Kidney glomerular epithelial cell (primary cell): ENCODE measurements at regions not wholly inside any gene's neighbourhood (a gene's known extent, or its start where the extent isn't known, plus 50 kb on each side); places are given as distances from the start of the nearest gene placed in this dataset.
"Not testable (repeated sequence)": the region's sequence is repeated elsewhere in the genome, so short reads cannot be mapped to it uniquely, and the experiment has no call there.

Experiments used
- DNase-seq: peaks from one replicate; lab custom pipeline; 2025; lab: John Stamatoyannopoulos, UW

DNA sequence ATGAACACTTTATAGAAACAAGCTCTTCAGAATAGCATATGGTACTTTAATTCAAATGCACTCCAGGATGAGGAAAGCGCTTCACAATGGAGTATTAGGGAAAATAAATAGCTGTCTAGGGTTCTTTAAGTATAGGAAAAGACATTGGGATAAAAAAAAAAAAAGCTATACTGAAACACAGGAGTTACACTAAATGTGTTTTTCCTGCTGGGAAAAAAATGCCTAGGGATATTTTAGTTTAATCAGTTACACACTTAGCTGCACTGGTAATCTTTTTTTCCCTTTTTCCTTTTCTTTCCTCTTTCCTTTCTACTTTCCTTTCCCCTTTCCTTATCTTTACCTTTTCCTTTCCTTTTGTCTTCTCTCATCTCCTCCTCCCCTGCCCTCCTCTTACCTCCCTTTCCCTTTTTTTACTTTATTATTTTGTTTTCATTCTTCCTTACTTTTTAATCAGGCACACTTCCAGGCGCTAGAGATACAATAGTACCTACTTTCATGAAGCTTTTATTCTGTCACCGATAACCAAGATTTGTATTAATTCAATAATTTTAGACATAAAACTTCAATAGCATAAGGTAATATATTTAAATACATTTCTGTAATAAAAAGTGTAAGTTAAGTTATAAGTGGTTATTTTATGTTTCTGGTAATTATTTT, 758.7 kb downstream of the CDH18 start:
- no peak for DNase-seq

DNA sequence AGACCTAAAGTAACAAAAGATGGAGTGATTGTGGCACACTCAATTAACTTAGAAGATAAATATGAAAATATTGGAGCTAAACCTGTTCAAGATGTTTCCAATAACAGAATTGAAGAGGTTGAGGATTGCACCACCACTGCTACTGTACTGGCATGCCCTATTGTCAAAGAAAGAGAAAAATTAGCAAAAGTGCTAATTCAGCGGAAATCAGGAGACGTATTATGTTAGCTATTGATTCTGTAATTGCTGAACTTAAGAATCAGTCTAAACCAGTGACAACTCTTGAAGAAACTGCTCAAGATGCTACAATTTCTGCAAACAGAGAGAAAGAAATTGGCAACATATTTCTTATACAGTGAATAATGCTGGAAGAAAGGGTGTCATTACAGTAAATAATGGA, 754.4 kb downstream of the CDH18 start:
- DNase-seq = no peak

DNA sequence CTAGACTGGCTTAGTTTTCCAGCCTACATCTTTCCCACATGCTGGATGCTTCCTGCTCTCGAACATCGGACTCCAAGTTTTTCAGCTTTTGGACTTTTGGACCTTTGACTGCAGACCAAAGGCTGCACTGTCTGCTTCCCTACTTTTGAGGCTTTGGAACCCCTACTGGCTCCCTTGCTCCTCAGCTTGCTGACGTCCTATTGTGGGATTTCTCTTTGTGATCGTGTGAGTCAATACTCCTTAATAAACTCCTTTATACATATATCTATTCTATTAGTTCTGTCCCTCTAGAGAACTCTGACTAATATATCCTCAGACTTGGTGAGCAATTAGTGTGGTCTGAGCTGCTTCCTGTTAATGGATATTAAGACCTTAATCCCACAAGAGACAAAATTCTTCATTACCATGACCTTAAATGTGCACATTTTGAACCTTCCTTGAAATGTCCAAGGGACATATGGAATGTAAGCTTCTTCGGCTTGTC, 752.9 kb downstream of the CDH18 start:
- DNase-seq = no peak

GRCh38 chr5:19240170-19240569, 747.8 kb downstream of the CDH18 start:
- DNase-seq = no peak

- DNase-seq = no peak
These were observed 746.3 kb downstream of the CDH18 start for GRCh38 chr5:19241690-19242089.

DNA sequence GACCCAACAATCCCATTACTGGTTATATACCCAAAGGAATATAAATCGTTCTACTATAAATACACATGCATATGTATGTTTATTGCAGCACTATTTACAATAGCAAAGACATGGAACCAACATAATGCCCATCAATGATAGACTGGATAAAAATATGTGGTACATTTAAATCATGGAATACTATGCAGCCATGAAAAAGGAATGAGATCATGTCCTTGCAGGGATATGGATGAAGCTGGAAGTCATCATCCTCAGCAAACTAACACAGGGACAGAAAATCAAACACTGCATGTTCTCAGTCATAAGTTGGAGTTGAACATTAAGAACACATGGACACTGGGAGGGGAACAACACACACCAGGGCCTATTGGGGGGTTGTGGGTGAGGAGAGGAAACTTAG, 741.8 kb downstream of the CDH18 start:
- DNase-seq = not testable (repeated sequence)

GRCh38 chr5:19247302-19247701, 740.7 kb downstream of the CDH18 start:
- no peak for DNase-seq

- no peak for DNase-seq
These were observed 732.0 kb downstream of the CDH18 start for GRCh38 chr5:19256036-19256435.

DNA sequence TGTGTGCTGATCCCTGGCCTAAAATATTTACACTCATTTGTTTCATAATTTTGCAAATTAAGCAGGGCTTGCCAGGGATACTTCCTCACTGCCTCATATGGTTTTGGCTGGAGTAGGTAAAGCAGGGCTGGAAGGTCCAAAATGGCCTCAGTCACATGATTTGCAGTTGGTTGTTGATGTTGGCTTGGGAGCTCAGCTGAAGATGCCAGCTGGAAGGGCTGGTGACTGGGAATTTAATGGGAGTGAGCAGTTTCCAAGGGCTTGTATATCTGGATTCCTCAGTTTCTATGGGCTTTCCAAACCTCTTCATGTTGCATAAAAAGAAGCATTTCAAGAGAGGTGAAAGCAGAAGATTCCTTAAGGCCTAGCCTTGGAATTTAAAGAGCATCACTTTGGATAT, 729.3 kb downstream of the CDH18 start:
- no peak for DNase-seq

- no peak for DNase-seq
These were observed 726.1 kb downstream of the CDH18 start for GRCh38 chr5:19261879-19262278.

DNA sequence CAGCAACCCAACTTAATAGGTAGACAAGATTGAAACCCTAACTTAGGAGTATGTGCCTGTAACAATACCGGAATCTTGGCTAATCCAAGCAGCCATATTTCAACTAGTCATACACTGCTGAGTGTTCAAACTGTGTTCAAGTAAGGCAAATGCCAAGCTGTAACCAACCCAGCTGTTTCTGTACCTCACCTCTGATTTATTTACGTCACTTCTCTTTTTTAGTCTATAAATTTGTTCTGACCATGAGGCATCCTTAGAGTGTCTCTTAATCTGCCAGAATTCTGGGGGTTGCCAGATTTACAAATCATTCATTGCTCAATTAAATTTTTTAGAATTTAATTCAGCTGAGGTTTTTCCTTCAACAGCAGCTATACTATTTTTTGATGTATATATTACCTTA, 723.2 kb downstream of the CDH18 start:
- no peak for DNase-seq

DNA sequence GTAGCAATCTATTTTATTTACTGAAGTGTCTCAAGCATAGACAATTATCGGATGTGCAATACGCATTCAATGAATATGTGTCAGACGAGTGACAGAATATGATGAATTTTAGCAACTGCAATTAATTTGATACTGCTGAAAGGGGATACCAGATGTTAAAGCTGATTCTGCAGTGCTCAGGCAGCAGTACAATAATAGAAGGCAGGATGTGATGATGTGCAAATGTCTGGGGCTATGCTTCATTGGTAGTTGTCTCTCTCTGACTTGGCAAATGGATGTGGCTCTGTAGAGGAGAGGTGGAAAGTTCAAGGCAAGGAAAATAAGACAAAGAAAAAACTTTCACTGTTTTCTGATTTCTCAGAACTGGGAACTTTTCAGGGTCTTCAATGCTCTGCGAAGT, 721.2 kb downstream of the CDH18 start:
- no peak for DNase-seq

- no peak for DNase-seq
These were observed 717.8 kb downstream of the CDH18 start for GRCh38 chr5:19270153-19270552.

- no peak for DNase-seq
These were observed 713.4 kb downstream of the CDH18 start for GRCh38 chr5:19274578-19274977.

GRCh38 chr5:19285286-19285685, 702.7 kb downstream of the CDH18 start:
- no peak for DNase-seq

DNA sequence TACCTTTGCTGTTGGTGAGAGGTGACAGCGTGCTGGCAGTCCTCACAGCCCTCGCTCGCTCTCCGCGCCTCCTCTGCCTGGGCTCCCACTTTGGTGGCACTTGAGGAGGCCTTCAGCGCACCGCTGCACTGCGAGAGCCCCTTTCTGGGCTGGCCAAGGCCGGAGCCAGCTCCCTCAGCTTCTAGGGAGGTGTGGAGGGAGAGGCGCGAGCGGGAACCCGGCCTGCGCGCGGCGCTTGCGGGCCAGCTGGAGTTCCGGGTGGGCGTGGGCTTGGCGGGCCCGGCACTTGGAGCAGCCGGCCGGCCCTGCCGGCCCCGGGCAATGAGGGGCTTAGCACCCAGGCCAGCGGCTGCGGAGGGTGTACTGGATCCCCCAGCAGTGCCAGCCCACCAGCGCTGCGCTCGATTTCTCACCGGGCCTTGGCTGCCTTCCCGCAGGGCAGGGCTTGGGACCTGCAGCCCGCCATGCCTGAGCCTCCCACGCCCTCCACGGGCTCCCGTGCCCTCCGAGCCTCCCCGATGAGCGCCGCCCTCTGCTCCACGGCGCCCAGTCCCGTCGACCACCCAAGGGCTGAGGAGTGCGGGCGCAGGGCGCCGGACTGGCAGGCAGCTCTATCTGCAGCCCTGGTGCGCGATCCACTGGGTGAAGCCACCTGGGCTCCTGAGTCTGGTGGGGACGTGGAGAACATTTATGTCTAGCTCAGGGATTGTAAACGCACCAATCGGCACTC, 700.3 kb downstream of the CDH18 start:
- not testable (repeated sequence) for DNase-seq

DNA sequence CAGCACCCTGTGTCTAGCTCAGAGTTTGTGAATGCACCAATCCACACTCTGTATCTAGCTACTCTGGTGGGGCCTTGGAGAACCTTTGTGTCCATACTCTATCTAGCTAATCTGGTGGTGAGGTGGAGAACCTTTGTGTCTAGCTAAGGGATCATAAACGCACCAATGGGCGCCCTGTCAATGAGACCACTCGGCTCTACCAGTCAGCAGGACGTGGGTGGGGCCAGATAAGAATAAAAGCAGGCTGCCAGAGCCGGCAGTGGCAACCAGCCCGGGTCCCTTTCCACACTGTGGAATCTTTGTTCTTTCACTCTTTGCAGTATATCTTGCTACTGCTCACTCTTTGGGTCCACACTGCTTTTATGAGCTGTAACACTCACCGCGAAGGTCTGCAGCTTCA, 699.7 kb downstream of the CDH18 start:
- DNase-seq = not testable (repeated sequence)

GRCh38 chr5:19297934-19298333, 690.1 kb downstream of the CDH18 start:
- no peak for DNase-seq

DNA sequence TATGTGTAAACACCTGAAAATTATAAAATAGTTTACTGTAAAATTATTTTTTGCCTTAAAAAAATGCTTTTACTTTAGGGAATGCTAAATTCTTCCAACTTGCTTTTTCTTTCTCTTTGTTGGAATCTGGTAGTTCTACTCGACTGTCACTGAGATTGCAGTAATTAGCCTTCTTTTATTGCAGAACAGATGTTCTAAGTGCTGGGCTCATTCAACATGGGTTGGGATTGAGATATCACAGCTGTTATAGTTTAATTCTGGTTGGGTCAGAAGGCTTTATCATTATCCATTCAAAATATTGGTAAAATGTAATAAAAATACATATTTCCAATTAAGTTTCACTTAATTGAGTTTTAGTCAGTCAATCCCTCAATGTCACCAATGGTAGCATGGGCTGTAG, 686.7 kb downstream of the CDH18 start:
- no peak for DNase-seq

DNA sequence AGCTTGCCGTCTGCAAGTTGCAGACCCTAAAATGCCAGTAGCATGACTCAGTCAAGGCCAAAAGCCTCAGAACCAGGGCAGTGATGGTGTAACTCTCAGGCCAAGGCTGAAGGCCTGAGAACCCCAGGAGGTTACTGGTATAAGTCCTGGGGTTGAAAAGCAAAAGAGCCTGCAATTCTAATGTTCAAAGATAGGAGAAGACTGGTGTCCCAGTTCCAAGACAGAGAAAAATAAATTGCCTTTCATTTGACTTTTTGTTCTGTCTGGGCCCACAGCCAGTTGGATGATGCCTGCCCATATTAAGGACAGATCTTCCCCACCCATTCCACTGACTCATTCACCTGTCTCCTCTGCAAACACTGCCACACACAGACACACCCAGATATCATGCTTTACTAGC, 673.2 kb downstream of the CDH18 start:
- no peak for DNase-seq

DNA sequence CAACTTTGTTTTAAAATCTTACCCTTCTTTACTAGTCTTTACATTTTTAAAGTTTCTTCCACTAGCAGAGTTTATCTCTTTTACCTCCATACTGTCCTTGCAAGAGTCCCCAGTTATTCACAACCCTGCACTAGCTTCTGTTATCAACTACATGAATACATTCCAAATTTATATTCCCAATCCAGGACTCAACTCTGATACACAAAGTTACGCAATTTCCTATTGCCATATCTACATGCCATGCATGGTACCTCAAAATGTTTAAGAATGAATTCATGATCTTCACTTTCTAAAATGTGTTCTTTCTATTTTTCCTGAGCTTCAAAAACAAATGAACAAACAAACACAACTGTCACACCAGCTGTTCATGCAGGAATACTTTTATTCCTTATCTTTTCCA, 668.7 kb downstream of the CDH18 start:
- DNase-seq = no peak

- DNase-seq = no peak
These were observed 665.1 kb downstream of the CDH18 start for GRCh38 chr5:19322716-19323485.

DNA sequence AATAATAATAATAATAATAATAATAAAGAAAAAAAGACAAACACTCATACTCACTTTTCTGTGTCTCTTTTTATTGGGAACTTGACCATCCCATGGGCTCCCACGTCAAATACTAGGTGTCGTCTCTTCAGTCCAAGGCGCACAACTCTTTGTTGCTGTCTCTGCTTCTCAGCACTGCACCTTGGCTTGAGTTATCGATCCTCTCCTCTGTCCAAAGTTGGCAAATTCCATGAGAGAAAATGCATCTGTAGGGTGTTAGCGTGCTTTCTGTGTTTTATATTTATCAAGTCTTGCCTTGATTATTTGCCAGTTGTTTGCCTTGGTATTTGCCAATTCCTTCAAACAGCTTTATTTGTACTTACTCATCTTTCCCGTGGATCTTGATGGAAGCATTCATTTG, 653.7 kb downstream of the CDH18 start:
- DNase-seq = no peak
